Adrenal gland (tissue), 9 donors: ENCODE measurements at regions not wholly inside any gene's neighbourhood (a gene's known extent, or its start where the extent isn't known, plus 50 kb on each side); places are given as distances from the start of the nearest gene placed in this dataset.

Experiments
- DNase-seq, 7 donors: peaks; one replicate each; pipeline ENCODE4 v3.0.0-alpha.2; 2019 to 2020
- H3K27ac ChIP-seq, 5 donors: fragments of 200-600 bp; sonication (generic) in 4 of 5; 1 replicate in 3 of 5; 2 replicates in 2 of 5; pipeline versions ENCODE4 v1.5.1 to v1.8.0; 2016 to 2020; ENCODE audit warnings: mild to moderate bottlenecking in 1 of 5
- H3K27me3 ChIP-seq: fragments of 200-600 bp; 2 replicates; pipeline ENCODE4 v1.8.0; 2021
- H3K36me3 ChIP-seq, 2 donors: fragments of 200-600 bp; replicated peaks in 1 of 2; 1 replicate in 1 of 2; 2 replicates in 1 of 2; pipeline versions ENCODE4 v1.5.1 to v1.8.0; 2018 to 2022
- H3K4me1 ChIP-seq, 2 donors: fragments of 200-600 bp; replicated peaks in 1 of 2; 1 replicate in 1 of 2; 2 replicates in 1 of 2; pipeline versions ENCODE4 v1.5.1 to v1.8.0; 2018 to 2021
- H3K4me3 ChIP-seq, 4 donors: fragments of 200-600 bp; sonication (generic) in 3 of 4; one replicate each; pipeline ENCODE4 v1.5.1; 2016 to 2018
- H3K9me3 ChIP-seq, 3 donors: fragments of 200-600 bp; sonication (generic) in 1 of 3; replicated peaks in 1 of 3; 1 replicate in 2 of 3; 2 replicates in 1 of 3; pipeline versions ENCODE4 v1.5.1 to v1.8.0; 2016 to 2021
- POLR2A ChIP-seq, 2 donors: fragments of 450-650 bp; IDR thresholded peaks; one replicate each; pipeline ENCODE4 v1.6.1; 2017; ENCODE audit warnings: antibody characterized with exemption in 2 of 2, mild to moderate bottlenecking in 2 of 2, moderate library complexity in 1 of 2
- WGBS, 4 donors: extraction: QIAGEN DNeasy Blood & Tissue Kit in 2 of 4; methylation state at CpG; one replicate each; pipeline versions ENCODE4 v1.1.5 to v1.1.7; 2013 to 2017; 5-methylcytosine and 5-hydroxymethylcytosine counted together
- intact Hi-C, 2 donors: fragments of 100-400 bp; cut with DNase I; formaldehyde crosslinking; loops; one replicate each; pipeline versions ENCODE4 v1.14.1 to v1.15.0; 2022 to 2023
- TF ChIP-seq, protein P1 (sequence below), 6 experiments: fragments of 450-650 bp in 4 of 6; fragments of 200-600 bp in 2 of 6; sonication (generic) in 1 of 6; IDR thresholded peaks; 1 replicate in 5 of 6; 2 replicates in 1 of 6; pipeline versions ENCODE4 v1.5.1 to v1.8.0; 2016 to 2021; ENCODE audit warnings: antibody characterized with exemption in 6 of 6, mild to moderate bottlenecking in 2 of 6, moderate library complexity in 1 of 6
- donor health status: healthy with polysubstance abuse.
- donor health status: Bipolar disorder and iron deficiency.
- donor health status: DM: yes; HTN: yes; CAD: no.
- donor health status: DM: no; HTN: no; CAD: no.
- donor health status: DM: no; HTN: no; CAD: no.

GRCh38 chr18:61752973-61753372 lies 139.8 kb downstream of the RNF152 start:
- WGBS, 4 donors: 81 to 91% (median 87%) methylated on average over 5 of the region's 5 CpGs
- H3K9me3 ChIP-seq: no peaks in the 10 kb centered on the region

GRCh38 chr18:61750840-61751668 lies 141.8 kb downstream of the RNF152 start:
- H3K9me3 ChIP-seq: no peaks in the 10 kb centered on the region
- no peak overlapping the region for H3K4me3 ChIP-seq
- no peak for DNase-seq
- H3K27me3 ChIP-seq: no peaks in the 10 kb centered on the region
- 90 to 92% (median 91%) methylated on average over 8 to 9 of the region's 9 CpGs for WGBS, 4 donors
- no peaks in the 10 kb centered on the region for H3K4me1 ChIP-seq
- intact Hi-C loops: no loop called here
- no peak overlapping the region for H3K27ac ChIP-seq
- no peak for TF ChIP-seq POLR2A (IDR thresholded peaks at IDR 0.05)
- TF ChIP-seq, protein P1, sequence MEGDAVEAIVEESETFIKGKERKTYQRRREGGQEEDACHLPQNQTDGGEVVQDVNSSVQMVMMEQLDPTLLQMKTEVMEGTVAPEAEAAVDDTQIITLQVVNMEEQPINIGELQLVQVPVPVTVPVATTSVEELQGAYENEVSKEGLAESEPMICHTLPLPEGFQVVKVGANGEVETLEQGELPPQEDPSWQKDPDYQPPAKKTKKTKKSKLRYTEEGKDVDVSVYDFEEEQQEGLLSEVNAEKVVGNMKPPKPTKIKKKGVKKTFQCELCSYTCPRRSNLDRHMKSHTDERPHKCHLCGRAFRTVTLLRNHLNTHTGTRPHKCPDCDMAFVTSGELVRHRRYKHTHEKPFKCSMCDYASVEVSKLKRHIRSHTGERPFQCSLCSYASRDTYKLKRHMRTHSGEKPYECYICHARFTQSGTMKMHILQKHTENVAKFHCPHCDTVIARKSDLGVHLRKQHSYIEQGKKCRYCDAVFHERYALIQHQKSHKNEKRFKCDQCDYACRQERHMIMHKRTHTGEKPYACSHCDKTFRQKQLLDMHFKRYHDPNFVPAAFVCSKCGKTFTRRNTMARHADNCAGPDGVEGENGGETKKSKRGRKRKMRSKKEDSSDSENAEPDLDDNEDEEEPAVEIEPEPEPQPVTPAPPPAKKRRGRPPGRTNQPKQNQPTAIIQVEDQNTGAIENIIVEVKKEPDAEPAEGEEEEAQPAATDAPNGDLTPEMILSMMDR (IDR thresholded peaks at IDR 0.05): no peak
- no peaks in the 10 kb centered on the region for H3K36me3 ChIP-seq

More at GRCh38 chr18:61752973-61753372, 139.8 kb downstream of the RNF152 start:
- no peak overlapping the region for H3K27ac ChIP-seq
- DNase-seq: no peak
- intact Hi-C loops: no loop called here
- H3K4me1 ChIP-seq: no peaks in the 10 kb centered on the region
- H3K4me3 ChIP-seq: no peak overlapping the region
- no peaks in the 10 kb centered on the region for H3K27me3 ChIP-seq
- H3K36me3 ChIP-seq: no peaks in the 10 kb centered on the region
- TF ChIP-seq, protein P1 (IDR thresholded peaks at IDR 0.05): no peak
- TF ChIP-seq POLR2A (IDR thresholded peaks at IDR 0.05): no peak

DNA sequence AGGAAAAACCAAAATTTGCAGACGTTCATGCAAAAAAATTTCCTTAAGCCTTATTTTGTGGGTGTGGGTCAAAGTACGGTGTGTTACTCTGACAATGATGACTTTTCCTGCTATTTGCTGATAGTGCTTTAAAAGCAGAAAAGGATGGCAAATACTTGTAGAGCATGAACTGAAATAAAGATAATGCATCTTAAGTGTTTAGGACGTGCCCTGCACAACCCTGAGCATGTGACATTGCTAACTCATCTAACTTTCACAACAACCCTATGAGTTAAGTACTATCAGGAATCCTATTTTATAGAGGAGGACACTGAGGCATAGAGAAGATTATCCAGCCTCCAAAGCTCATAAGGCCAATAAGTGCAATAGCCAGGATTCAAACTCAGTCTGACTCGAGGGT lies 143.3 kb downstream of the RNF152 start:
- WGBS, 4 donors: 80 to 90% (median 87%) methylated on average over 4 of the region's 4 CpGs
- intact Hi-C loops: no loop called here

DNA sequence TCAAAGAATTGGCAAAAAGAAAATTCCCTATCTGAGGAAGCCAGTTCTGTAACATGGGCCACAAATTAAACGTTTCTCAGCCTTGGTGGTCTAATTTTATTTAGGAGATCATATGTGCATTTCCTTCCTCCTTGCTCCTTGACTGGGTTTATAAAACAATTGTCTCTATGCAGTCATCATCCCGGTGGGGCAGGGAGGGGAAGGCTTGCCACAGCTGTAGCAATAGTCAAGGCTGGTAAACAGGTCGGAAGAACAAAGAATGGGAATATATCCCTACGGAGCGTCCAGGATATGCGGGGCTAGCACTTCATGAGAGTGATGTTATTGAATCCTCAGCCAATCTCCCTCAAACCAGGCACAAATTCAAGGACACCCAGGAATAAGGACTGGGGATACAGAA lies 143.8 kb downstream of the RNF152 start:
- H3K27me3 ChIP-seq: no peaks in the 10 kb centered on the region
- no peak for TF ChIP-seq POLR2A (IDR thresholded peaks at IDR 0.05)
- TF ChIP-seq, protein P1 (IDR thresholded peaks at IDR 0.05): no peak
- intact Hi-C loops: no loop called here
- no peak overlapping the region for H3K4me3 ChIP-seq
- H3K36me3 ChIP-seq: no peaks in the 10 kb centered on the region
- no peak overlapping the region for H3K27ac ChIP-seq
- no peaks in the 10 kb centered on the region for H3K4me1 ChIP-seq
- DNase-seq: no peak
- no peaks in the 10 kb centered on the region for H3K9me3 ChIP-seq
- 62 to 71% (median 68%) methylated on average over 6 of the region's 6 CpGs for WGBS, 4 donors

More for the DNA sequence above, 143.3 kb downstream of the RNF152 start:
- Histone ChIP-seq H3K27me3 (no peaks in the 10 kb centered on the region), H3K36me3 (no peaks in the 10 kb centered on the region), H3K4me3 (no peak overlapping the region), H3K4me1 (no peaks in the 10 kb centered on the region), H3K27ac (no peak overlapping the region), H3K9me3 (no peaks in the 10 kb centered on the region)
- no peak for DNase-seq
- TF ChIP-seq, protein P1 (IDR thresholded peaks at IDR 0.05): no peak
- TF ChIP-seq POLR2A (IDR thresholded peaks at IDR 0.05): no peak
